Activated effector memory CD4-positive, alpha-beta T cell treated with Interleukin-2 at 50 U/mL for 16 hours (primary cell): ENCODE measurements at regions not wholly inside any gene's neighbourhood (a gene's known extent, or its start where the extent isn't known, plus 50 kb on each side); places are given as distances from the start of the nearest gene placed in this dataset.

Source experiments
- DNase-seq: peaks from one replicate; pipeline ENCODE4 v3.0.0-alpha.2; 2020

GRCh38 chr11:45554230-45554967 is 111.0 kb downstream of the CHST1 start:
- no peak for DNase-seq

GRCh38 chr11:45553383-45553936 is 112.0 kb downstream of the CHST1 start:
- DNase-seq = no peak

- DNase-seq = no peak
Observed at GRCh38 chr11:45551191-45551713, 114.2 kb downstream of the CHST1 start.

- DNase-seq = no peak
Observed at GRCh38 chr11:45549257-45549656, 116.2 kb downstream of the CHST1 start.

DNA sequence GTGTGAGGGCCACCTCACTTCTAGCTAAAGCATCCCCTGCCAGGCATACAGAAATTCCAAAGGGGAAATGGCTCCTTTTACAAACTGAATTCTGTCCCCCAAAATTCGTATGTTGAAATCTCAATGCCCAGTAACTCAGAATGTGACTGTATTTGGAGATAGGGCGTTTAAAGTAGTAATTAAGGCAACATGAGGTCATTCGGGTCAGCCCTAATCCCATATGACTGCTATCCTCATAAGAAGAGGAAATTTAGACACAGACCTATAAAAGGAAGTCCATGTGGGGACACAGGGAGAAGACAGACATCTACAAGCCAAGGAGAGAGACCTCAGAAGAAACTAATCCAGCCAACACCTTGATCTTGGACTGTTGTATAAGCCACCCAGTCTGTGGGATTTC is 119.1 kb downstream of the CHST1 start:
- DNase-seq = no peak

- no peak for DNase-seq
Observed at GRCh38 chr11:45544826-45545225, 120.6 kb downstream of the CHST1 start.

DNA sequence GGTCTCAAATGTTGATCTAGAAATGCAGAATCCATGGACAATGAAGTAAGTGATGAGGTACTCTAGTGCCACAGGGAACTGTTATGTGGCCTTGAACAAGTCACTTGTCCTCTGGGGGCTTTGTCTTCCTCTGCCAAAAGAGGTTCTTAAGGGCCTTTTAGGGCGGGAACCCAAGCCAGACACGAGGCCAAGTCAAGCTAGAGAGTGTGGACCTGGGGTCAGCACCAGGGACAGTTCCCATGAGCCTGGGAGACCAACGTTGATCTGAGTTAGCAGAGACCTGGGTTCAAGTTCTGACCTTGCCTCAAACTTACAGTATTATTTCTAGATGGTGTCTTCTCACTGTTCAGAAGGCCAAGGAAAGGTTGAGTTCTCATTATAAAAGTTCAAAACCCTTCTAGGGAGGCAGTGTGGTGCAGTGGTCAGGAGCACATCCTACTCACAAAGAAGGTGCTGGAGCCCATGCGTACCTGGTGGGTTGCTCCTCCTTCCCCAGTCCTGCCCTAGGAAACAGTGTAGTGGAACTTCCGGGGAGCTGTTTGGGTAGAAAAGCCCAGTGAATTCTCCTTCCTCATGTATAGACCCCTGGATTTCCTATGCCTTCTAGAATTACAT is 121.5 kb downstream of the CHST1 start:
- DNase-seq = no peak

GRCh38 chr11:45543081-45543480 is 122.3 kb downstream of the CHST1 start:
- no peak for DNase-seq

- DNase-seq = no peak
Observed at GRCh38 chr11:45541693-45542434, 123.6 kb downstream of the CHST1 start.

GRCh38 chr11:45538939-45539338 is 126.5 kb downstream of the CHST1 start:
- no peak for DNase-seq

DNA sequence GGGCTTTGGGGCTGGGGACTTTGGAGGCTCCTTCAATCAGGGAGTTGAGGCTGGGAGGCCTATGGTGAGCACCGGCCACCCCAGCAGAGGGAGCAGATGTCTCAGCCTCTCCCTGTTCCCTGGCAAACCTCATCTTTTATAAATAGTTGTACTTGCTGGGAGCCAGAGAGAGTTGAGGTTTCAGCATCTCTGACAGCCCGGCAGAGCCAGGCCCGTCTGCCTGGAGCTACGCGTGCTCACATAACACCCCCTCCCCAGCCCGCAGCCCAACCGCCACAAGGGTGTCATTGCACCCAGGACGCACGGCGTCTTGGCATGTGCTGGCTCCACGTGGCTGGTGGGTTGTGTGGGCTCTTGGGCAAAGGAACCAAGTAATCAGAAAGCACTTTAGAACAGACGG is 127.1 kb downstream of the CHST1 start:
- DNase-seq = no peak

DNA sequence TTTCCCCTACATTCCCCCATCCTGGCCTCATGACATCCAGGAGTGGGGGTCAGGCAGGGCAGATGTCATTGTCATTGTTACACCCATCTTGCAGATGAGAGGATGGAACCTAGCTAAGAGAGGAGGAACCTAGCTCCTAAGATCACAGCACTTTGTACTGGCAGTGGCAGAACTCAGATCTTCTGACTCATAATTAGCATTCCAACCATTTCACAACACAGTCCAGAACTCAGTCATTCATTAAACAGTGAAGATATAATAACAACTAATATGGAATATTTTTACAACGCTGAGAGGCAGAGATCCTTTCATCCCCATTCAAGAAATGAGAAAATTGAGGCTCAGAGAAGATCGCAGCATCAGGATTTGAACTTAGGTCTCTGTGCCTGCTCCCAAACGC is 127.8 kb downstream of the CHST1 start:
- no peak for DNase-seq

DNA sequence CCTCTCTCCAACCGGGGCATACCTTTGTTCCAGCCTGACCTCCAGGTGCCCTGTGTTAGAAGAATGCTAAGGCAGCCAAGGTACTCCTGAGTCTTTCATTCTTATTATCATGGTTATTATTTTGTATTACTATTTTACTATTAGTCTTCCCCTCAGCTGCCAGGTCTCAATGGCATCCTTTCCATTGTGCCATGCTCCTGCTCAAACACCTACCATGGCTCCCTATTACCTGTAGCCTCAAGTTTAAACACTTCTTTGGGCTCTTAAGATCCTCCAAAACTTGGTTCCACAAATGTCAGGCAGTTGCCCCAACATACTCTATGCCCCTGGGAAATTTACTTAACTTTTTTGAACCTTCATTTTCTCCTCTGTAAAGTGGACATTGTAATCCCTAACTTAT is 130.4 kb downstream of the CHST1 start:
- DNase-seq = no peak

GRCh38 chr11:45534132-45534531 is 131.3 kb downstream of the CHST1 start:
- DNase-seq = no peak

DNA sequence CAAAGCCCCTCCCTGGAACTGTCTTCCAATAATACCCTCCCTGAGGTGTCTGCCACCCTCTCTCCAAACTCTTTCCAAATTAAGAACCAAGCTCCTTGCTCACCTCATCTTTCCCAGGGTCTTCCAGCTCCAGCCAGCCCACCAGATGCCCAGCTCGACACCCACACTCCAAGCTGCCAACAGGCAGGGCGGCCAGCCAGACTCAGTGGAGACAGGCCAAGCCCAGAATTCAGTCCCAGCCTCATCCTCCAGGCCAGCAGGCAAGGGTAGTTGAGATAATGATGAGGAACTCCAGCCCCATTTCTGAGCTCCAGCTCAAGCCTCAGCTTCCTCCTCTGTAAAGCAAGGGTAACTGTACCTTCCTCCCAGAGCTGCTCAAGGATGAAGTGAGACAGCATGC is 132.9 kb downstream of the CHST1 start:
- DNase-seq = no peak

DNA sequence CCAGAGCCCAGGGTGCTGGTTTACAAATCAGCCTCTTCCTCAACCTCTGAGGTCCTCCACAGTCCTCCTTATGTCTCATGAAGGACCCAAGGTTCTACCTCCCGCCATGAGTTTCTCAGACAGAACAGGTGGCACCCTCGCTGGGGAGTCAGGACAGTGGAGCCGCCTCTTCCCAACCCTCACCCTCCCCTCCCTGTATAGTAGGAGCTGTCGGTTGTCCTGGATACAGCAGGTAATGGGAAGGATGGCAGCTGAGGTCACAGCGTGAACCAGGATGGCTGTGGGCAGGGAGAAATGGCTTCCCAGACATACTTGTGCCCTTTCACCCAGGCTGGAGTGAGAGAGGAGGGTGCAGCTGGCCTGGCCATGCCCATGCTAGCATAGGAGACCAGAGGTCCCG is 134.6 kb downstream of the CHST1 start:
- DNase-seq = no peak

- no peak for DNase-seq
Observed at GRCh38 chr11:45530111-45530510, 135.3 kb downstream of the CHST1 start.

GRCh38 chr11:45528435-45528834 is 137.0 kb downstream of the CHST1 start:
- DNase-seq = no peak

DNA sequence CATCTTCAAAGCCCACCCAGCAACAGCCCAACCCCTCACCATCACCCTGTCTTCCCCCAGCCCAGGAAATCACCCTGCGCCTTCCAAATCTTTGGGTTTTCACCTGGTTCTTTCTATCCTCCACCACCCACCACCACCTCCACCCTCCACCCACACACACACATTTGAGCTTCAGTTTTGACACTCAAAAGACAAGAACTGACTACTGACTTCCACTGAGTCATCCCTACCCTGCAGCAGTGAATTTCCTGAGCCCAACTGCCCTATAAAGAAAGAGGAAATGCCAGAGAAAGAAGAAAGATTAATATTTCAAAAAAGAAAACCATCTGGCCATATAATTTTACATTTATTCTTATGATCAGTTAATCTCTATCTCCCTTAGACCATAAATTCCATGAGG is 137.5 kb downstream of the CHST1 start:
- DNase-seq = no peak

DNA sequence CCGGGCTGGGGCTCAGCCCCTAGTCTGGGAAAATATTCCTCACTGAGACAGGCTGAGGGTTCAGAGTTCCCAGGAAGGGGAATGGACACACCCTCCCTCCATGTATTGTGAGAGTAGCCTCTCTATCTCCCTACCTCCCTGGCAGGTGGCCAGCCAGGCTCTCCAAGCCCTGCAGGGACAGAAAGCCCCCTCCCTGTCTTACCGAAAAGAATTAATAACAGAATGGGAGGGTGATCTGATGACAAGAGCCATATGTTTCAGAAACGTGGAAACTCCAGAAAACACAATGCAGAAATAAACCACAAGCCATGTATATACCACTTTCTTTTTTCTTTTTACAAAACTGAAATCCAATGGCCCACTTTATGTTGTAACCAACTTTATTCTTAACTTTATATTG is 140.0 kb downstream of the CHST1 start:
- no peak for DNase-seq

DNA sequence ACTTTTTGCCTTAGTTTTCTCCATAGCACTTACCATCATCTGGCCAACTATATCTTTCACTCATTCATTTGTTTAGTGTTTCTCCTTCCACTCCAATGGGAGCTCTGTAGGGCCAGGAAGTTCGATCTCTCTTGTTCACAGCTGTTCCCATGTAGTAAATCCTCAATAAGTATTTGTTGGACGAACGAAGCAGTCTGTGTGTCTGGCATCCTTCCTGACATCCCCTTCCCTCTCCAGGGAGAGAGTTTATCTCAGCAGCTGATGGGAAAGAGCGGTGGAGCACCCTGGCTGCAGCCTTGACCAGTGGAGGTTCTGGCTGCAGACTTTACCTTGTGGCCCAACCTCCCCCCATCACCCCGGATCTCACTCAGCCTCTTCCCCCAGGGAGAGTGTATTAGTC is 141.7 kb downstream of the CHST1 start:
- no peak for DNase-seq

- DNase-seq = no peak
Observed at GRCh38 chr11:45518833-45519535, 146.4 kb downstream of the CHST1 start.
